GM12864 (cell line): ENCODE measurements at regions not wholly inside any gene's neighbourhood (a gene's known extent, or its start where the extent isn't known, plus 50 kb on each side); places are given as distances from the start of the nearest gene placed in this dataset.

ENCODE experiments used
- DNase-seq: peaks from one replicate; pipeline ENCODE4 v3.0.0-alpha.2; 2011; ENCODE audit warnings: low read depth
- H3K4me3 ChIP-seq: 2 replicates; pipeline ENCODE4 v1.5.1; 2011; ENCODE audit warnings: mild to moderate bottlenecking, low read depth, low read length, control low read depth
- CTCF ChIP-seq: IDR thresholded peaks from 2 replicates; pipeline ENCODE4 v1.5.1; 2011; ENCODE audit warnings: low read depth, mild to moderate bottlenecking, moderate library complexity, low read length, control low read depth, inconsistent platforms; ENCODE audit errors: missing control alignments

- no peak for DNase-seq
- no peak for TF ChIP-seq CTCF
- H3K4me3 ChIP-seq = no peak overlapping the region
Observed at GRCh38 chr12:92261071-92261470, 115.4 kb upstream of the BTG1 start.

- no peak for TF ChIP-seq CTCF
- DNase-seq = no peak
- H3K4me3 ChIP-seq = no peak overlapping the region
Observed at GRCh38 chr12:92259696-92260251, 114.1 kb upstream of the BTG1 start.

GRCh38 chr12:92259291-92259690 is 113.6 kb upstream of the BTG1 start:
- no peak overlapping the region for H3K4me3 ChIP-seq
- no peak for DNase-seq
- TF ChIP-seq CTCF = no peak

GRCh38 chr12:92257261-92257660 is 111.6 kb upstream of the BTG1 start:
- no peak for DNase-seq
- TF ChIP-seq CTCF = no peak
- H3K4me3 ChIP-seq = no peak overlapping the region

GRCh38 chr12:92255741-92256140 is 110.1 kb upstream of the BTG1 start:
- no peak overlapping the region for H3K4me3 ChIP-seq
- no peak for TF ChIP-seq CTCF
- no peak for DNase-seq

- no peak overlapping the region for H3K4me3 ChIP-seq
- no peak for TF ChIP-seq CTCF
- no peak for DNase-seq
Observed at GRCh38 chr12:92253301-92253700, 107.7 kb upstream of the BTG1 start.

- DNase-seq = no peak
- TF ChIP-seq CTCF = no peak
- no peak overlapping the region for H3K4me3 ChIP-seq
Observed at GRCh38 chr12:92248977-92249376, 103.3 kb upstream of the BTG1 start.
